ENCODE measurements at regions not wholly inside any gene's neighbourhood (a gene's known extent, or its start where the extent isn't known, plus 50 kb on each side); places are given as distances from the start of the nearest gene placed in this dataset.

DNA sequence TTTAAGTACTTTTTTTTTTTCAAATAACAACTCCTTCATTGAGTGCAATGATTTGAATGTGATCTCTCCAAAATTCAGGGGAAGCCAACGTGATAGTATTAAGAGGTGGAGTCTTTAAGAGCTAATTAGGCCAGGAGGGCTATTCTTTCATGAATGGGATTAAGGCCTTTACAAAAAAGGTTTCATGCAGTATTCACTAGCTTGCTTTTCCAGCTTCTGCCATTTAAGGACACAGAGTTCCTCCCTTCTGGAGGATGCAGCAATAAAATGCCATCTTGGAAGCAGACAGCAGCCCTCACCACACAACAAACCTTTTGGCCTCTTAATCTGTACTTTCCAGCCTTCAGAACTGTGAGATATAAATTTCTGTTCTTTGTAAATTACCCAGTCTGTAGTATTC lies 586.8 kb upstream of the LMO3 start:
- TF ChIP-seq EZH2phosphoT487 (IDR thresholded peaks at IDR 0.05; ENCODE audit: low read length) (no peak), EZH2 (optimal IDR thresholded peaks at IDR 0.05; ENCODE audit: low read depth, low read length) (no peak)
- TF ChIP-seq, protein P1, sequence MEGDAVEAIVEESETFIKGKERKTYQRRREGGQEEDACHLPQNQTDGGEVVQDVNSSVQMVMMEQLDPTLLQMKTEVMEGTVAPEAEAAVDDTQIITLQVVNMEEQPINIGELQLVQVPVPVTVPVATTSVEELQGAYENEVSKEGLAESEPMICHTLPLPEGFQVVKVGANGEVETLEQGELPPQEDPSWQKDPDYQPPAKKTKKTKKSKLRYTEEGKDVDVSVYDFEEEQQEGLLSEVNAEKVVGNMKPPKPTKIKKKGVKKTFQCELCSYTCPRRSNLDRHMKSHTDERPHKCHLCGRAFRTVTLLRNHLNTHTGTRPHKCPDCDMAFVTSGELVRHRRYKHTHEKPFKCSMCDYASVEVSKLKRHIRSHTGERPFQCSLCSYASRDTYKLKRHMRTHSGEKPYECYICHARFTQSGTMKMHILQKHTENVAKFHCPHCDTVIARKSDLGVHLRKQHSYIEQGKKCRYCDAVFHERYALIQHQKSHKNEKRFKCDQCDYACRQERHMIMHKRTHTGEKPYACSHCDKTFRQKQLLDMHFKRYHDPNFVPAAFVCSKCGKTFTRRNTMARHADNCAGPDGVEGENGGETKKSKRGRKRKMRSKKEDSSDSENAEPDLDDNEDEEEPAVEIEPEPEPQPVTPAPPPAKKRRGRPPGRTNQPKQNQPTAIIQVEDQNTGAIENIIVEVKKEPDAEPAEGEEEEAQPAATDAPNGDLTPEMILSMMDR (IDR thresholded peaks at IDR 0.05; ENCODE audit: low read length), result no peak
- Histone ChIP-seq H2AFZ (ENCODE audit: low read length) (no peak overlapping the region), H3K4me1 (ENCODE audit: low read length) (no peaks in the 10 kb centered on the region)

DNA sequence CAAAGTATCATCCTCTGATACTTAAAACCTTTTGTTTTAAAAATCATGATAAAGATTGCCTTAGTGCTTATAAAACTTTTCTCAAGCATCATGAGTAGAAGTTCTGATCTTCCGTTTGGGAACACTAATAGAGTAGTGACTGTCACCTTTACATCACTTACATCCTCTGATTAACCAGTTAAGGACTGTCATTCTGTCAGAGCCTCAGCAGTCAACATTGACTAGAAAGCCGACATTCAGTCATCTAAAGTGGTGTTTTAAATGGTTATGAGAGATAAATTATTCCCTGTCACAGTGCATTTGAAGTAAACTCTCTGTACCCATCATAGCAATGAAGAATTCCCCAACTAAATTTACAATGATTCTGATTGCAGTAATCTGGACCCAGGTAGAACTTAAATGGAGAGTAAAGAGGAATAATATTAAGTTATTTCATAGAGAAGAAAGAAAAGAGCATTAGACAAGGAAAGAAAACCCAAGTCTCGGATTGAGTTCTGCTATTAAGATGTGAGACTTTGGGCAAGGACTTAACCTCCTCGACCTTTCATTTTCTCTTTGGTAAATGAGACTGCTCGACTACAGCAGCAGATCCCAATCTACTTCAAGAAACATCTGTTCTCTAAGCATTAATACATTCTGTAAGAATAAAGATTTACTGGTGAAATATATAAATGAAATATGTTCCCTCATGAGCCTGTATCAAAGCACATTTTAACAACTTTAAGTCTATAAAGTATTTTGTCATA lies 563.9 kb upstream of the LMO3 start:
- Histone ChIP-seq H3K4me3 (ENCODE audit: low read length) (no peak overlapping the region), H3K9ac (ENCODE audit: low read length) (no peak overlapping the region), H3K27me3 (replicated peaks; ENCODE audit: insufficient read depth, low read length) (no peaks in the 10 kb centered on the region), H3K4me1 (ENCODE audit: low read length) (no peaks in the 10 kb centered on the region), H3K36me3 (replicated peaks; ENCODE audit: insufficient read depth, low read length) (no peaks in the 10 kb centered on the region), H2AFZ (ENCODE audit: low read length) (peak overlapping the region; percentile 51), H3F3A (ENCODE audit: insufficient read depth, low read length) (no peaks in the 10 kb centered on the region), H3K79me2 (ENCODE audit: low read length) (no peaks in the 10 kb centered on the region), H3K9me3 (replicated peaks; ENCODE audit: insufficient read depth, low read length) (no peaks in the 10 kb centered on the region), H3K27ac (ENCODE audit: low read length) (no peak overlapping the region), H4K20me1 (ENCODE audit: insufficient read depth, low read length) (no peaks in the 10 kb centered on the region), H3K9me2 (replicated peaks; ENCODE audit: insufficient read depth, low read length) (no peaks in the 10 kb centered on the region), H3K4me2 (ENCODE audit: low read depth, low read length) (peak overlapping the region; percentile 35; the same call in 1 of the 2 replicates)
- peak; percentile 61 for DNase-seq
- no peak for TF ChIP-seq EZH2phosphoT487 (IDR thresholded peaks at IDR 0.05; ENCODE audit: low read length)

More for the DNA sequence above, 586.8 kb upstream of the LMO3 start:
- no peak overlapping the region for H3K4me3 ChIP-seq (ENCODE audit: low read length)
- H3K9ac ChIP-seq (ENCODE audit: low read length), result no peak overlapping the region
- H3K79me2 ChIP-seq (ENCODE audit: low read length), result no peaks in the 10 kb centered on the region
- no peaks in the 10 kb centered on the region for H4K20me1 ChIP-seq (ENCODE audit: insufficient read depth, low read length)
- no peaks in the 10 kb centered on the region for H3K9me2 ChIP-seq (replicated peaks; ENCODE audit: insufficient read depth, low read length)
- H3F3A ChIP-seq (ENCODE audit: insufficient read depth, low read length), result no peaks in the 10 kb centered on the region
- no peaks in the 10 kb centered on the region for H3K9me3 ChIP-seq (replicated peaks; ENCODE audit: insufficient read depth, low read length)
- H3K36me3 ChIP-seq (replicated peaks; ENCODE audit: insufficient read depth, low read length), result no peaks in the 10 kb centered on the region
- H3K27me3 ChIP-seq (replicated peaks; ENCODE audit: insufficient read depth, low read length), result no peaks in the 10 kb centered on the region
- H3K4me2 ChIP-seq (ENCODE audit: low read depth, low read length), result no peak overlapping the region
- DNase-seq, result no peak
- no peak overlapping the region for H3K27ac ChIP-seq (ENCODE audit: low read length)

DNA sequence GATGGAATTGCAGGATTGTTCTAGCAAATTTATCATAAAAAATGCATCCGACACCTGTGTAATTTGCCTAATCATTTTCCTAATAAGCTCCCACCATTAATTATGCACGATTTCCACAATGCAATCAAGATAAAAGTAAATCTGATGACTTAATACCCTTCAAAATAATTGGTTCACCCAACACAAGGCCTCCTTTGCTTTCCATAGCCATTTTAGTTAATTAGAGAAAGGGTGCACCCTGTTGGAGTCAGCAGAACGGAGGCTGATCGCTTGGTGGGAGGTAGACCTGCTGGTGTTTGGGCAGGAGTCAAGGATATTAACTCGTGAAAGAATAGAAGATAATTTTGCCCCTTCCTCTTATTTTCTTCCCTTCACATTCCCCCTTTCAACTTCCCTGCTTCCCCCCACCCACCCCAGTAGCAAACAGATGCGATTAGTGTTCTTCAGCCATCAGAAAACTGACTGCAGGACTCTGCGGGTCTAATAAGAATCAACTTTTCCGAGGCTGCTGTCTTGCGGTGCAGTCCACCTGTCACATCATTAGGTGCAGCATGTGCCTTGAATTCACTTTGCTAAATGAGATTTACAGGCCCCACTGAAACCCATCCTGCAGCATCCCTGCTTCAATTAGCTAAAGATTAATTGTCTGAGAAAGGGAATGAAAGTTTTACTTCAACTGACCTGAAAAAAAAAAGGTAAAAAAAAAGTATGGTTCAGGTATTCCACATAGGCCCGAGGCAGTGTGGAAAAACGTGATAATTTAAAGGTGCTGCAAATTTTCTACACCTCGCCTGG lies 553.7 kb upstream of the LMO3 start:
- no peak overlapping the region for H3K27ac ChIP-seq (ENCODE audit: low read length)
- H3K9ac ChIP-seq (ENCODE audit: low read length), result no peak overlapping the region
- H3K9me2 ChIP-seq (replicated peaks; ENCODE audit: insufficient read depth, low read length), result no peaks in the 10 kb centered on the region
- H3K79me2 ChIP-seq (ENCODE audit: low read length), result no peaks in the 10 kb centered on the region
- no peaks in the 10 kb centered on the region for H3K9me3 ChIP-seq (replicated peaks; ENCODE audit: insufficient read depth, low read length)
- no peaks in the 10 kb centered on the region for H3K27me3 ChIP-seq (replicated peaks; ENCODE audit: insufficient read depth, low read length)
- no peaks in the 10 kb centered on the region for H4K20me1 ChIP-seq (ENCODE audit: insufficient read depth, low read length)
- no peak overlapping the region for H2AFZ ChIP-seq (ENCODE audit: low read length)
- TF ChIP-seq EZH2phosphoT487 (IDR thresholded peaks at IDR 0.05; ENCODE audit: low read length) (no peak), EZH2 (optimal IDR thresholded peaks at IDR 0.05; ENCODE audit: low read depth, low read length) (no peak)
- TF ChIP-seq, protein P1 (IDR thresholded peaks at IDR 0.05; ENCODE audit: low read length), result no peak
- no peak overlapping the region for H3K4me3 ChIP-seq (ENCODE audit: low read length)
- no peaks in the 10 kb centered on the region for H3F3A ChIP-seq (ENCODE audit: insufficient read depth, low read length)
- H3K4me2 ChIP-seq (ENCODE audit: low read depth, low read length), result no peak overlapping the region
- H3K36me3 ChIP-seq (replicated peaks; ENCODE audit: insufficient read depth, low read length), result no peaks in the 10 kb centered on the region
- DNase-seq, result no peak
- 0 out of 2 replicates have a peak, but pooled peaks cover 3% of the 10 kb centered on the region for H3K4me1 ChIP-seq (ENCODE audit: low read length)

All from MM.1S (cell line).